ENCODE measurements at regions not wholly inside any gene's neighbourhood (a gene's known extent, or its start where the extent isn't known, plus 50 kb on each side); places are given as distances from the start of the nearest gene placed in this dataset.

GRCh38 chr4:85078016-85078415, 111.5 kb upstream of the WDFY3 start:
- no peak overlapping the region for H2BK15ac ChIP-seq (ENCODE audit: low read depth, poor library complexity, severe bottlenecking)
- no peak overlapping the region for H2BK5ac ChIP-seq (ENCODE audit: low read depth, low read length, poor library complexity, severe bottlenecking)
- no peaks in the 10 kb centered on the region for H3K79me1 ChIP-seq (replicated peaks; ENCODE audit: low read length, poor library complexity, severe bottlenecking)
- H3K27ac ChIP-seq (ENCODE audit: low read length, poor library complexity, severe bottlenecking): no peak overlapping the region
- H4K8ac ChIP-seq (ENCODE audit: low read length): no peak overlapping the region
- no peak overlapping the region for H3K4me2 ChIP-seq (ENCODE audit: low read length, poor library complexity, severe bottlenecking)
- H3K14ac ChIP-seq (ENCODE audit: low read length in 2 of 2): no peak overlapping the region
- 96% methylated on average over 2 of the region's 2 CpGs for WGBS
- no peak overlapping the region for H2BK12ac ChIP-seq (ENCODE audit: low read length in 2 of 2)
- H3K9ac ChIP-seq (ENCODE audit: low read length): no peak overlapping the region
- H3K27me3 ChIP-seq (ENCODE audit: control insufficient read depth in 1 of 2, insufficient read depth in 1 of 2, low read length in 2 of 2): no peaks in the 10 kb centered on the region
- no peak overlapping the region for H2AK5ac ChIP-seq (ENCODE audit: low read length, severe bottlenecking)
- no peak for DNase-seq
- no peak overlapping the region for H4K91ac ChIP-seq (ENCODE audit: low read length)
- H3K23ac ChIP-seq (ENCODE audit: low read length in 2 of 2): no peak overlapping the region
- H2BK120ac ChIP-seq (ENCODE audit: low read depth, low read length): no peak overlapping the region
- no peaks in the 10 kb centered on the region for H3K36me3 ChIP-seq (ENCODE audit: control insufficient read depth in 1 of 2, insufficient read depth in 2 of 2, low read depth in 1 of 2, low read length in 2 of 2)
- no peaks in the 10 kb centered on the region for H3K9me3 ChIP-seq (ENCODE audit: control insufficient read depth, low read length)
- H3K18ac ChIP-seq (ENCODE audit: low read depth in 1 of 2, low read length in 2 of 2): no peak overlapping the region
- H3K4me1 ChIP-seq (ENCODE audit: control insufficient read depth, insufficient read depth, low read depth, low read length): no peaks in the 10 kb centered on the region
- H3K4ac ChIP-seq (ENCODE audit: low read depth in 1 of 2, low read length in 2 of 2): no peak overlapping the region
- no peak overlapping the region for H2AFZ ChIP-seq (ENCODE audit: low read depth, low read length)
- no peak overlapping the region for H3K4me3 ChIP-seq (ENCODE audit: insufficient read depth in 1 of 2, low read depth in 1 of 2, low read length in 2 of 2)

- Histone ChIP-seq H2BK12ac (ENCODE audit: low read length in 2 of 2) (no peak overlapping the region), H4K8ac (ENCODE audit: low read length) (no peak overlapping the region), H3K36me3 (ENCODE audit: control insufficient read depth in 1 of 2, insufficient read depth in 2 of 2, low read depth in 1 of 2, low read length in 2 of 2) (no peaks in the 10 kb centered on the region), H3K18ac (ENCODE audit: low read depth in 1 of 2, low read length in 2 of 2) (no peak overlapping the region), H2AK5ac (ENCODE audit: low read length, severe bottlenecking) (no peak overlapping the region), H3K23ac (ENCODE audit: low read length in 2 of 2) (no peak overlapping the region), H2BK15ac (ENCODE audit: low read depth, poor library complexity, severe bottlenecking) (no peak overlapping the region), H3K4me1 (ENCODE audit: control insufficient read depth, insufficient read depth, low read depth, low read length) (no peaks in the 10 kb centered on the region), H2BK120ac (ENCODE audit: low read depth, low read length) (no peak overlapping the region), H3K27me3 (ENCODE audit: control insufficient read depth in 1 of 2, insufficient read depth in 1 of 2, low read length in 2 of 2) (no peaks in the 10 kb centered on the region), H3K79me1 (replicated peaks; ENCODE audit: low read length, poor library complexity, severe bottlenecking) (no peaks in the 10 kb centered on the region), H3K4ac (ENCODE audit: low read depth in 1 of 2, low read length in 2 of 2) (no peak overlapping the region), H3K14ac (ENCODE audit: low read length in 2 of 2) (no peak overlapping the region), H2BK5ac (ENCODE audit: low read depth, low read length, poor library complexity, severe bottlenecking) (no peak overlapping the region), H3K27ac (ENCODE audit: low read length, poor library complexity, severe bottlenecking) (no peak overlapping the region), H3K9ac (ENCODE audit: low read length) (no peak overlapping the region), H3K4me2 (ENCODE audit: low read length, poor library complexity, severe bottlenecking) (no peak overlapping the region), H3K4me3 (ENCODE audit: insufficient read depth in 1 of 2, low read depth in 1 of 2, low read length in 2 of 2) (no peak overlapping the region), H4K91ac (ENCODE audit: low read length) (no peak overlapping the region), H3K9me3 (ENCODE audit: control insufficient read depth, low read length) (no peaks in the 10 kb centered on the region), H2AFZ (ENCODE audit: low read depth, low read length) (no peak overlapping the region)
- WGBS: no CpG with 5 or more reads among the region's 1 CpG
- DNase-seq: no peak
Observed at GRCh38 chr4:85081196-85081595, 114.7 kb upstream of the WDFY3 start.

- Histone ChIP-seq H3K18ac (ENCODE audit: low read depth in 1 of 2, low read length in 2 of 2) (no peak overlapping the region), H2AFZ (ENCODE audit: low read depth, low read length) (no peak overlapping the region), H3K9ac (ENCODE audit: low read length) (peak overlapping the region; percentile 71), H2BK5ac (ENCODE audit: low read depth, low read length, poor library complexity, severe bottlenecking) (no peak overlapping the region), H3K4ac (ENCODE audit: low read depth in 1 of 2, low read length in 2 of 2) (no peak overlapping the region), H4K91ac (ENCODE audit: low read length) (no peak overlapping the region), H3K27ac (ENCODE audit: low read length, poor library complexity, severe bottlenecking) (no peak overlapping the region), H2BK12ac (ENCODE audit: low read length in 2 of 2) (no peak overlapping the region), H2BK15ac (ENCODE audit: low read depth, poor library complexity, severe bottlenecking) (no peak overlapping the region), H2AK5ac (ENCODE audit: low read length, severe bottlenecking) (no peak overlapping the region), H3K23ac (ENCODE audit: low read length in 2 of 2) (no peak overlapping the region), H2BK120ac (ENCODE audit: low read depth, low read length) (no peak overlapping the region), H3K4me1 (ENCODE audit: control insufficient read depth, insufficient read depth, low read depth, low read length) (no peaks in the 10 kb centered on the region), H3K14ac (ENCODE audit: low read length in 2 of 2) (no peak overlapping the region), H3K79me1 (replicated peaks; ENCODE audit: low read length, poor library complexity, severe bottlenecking) (no peaks in the 10 kb centered on the region), H3K36me3 (ENCODE audit: control insufficient read depth in 1 of 2, insufficient read depth in 2 of 2, low read depth in 1 of 2, low read length in 2 of 2) (no peaks in the 10 kb centered on the region), H4K8ac (ENCODE audit: low read length) (no peak overlapping the region), H3K27me3 (ENCODE audit: control insufficient read depth in 1 of 2, insufficient read depth in 1 of 2, low read length in 2 of 2) (no peaks in the 10 kb centered on the region), H3K4me2 (ENCODE audit: low read length, poor library complexity, severe bottlenecking) (no peak overlapping the region), H3K9me3 (ENCODE audit: control insufficient read depth, low read length) (no peaks in the 10 kb centered on the region), H3K4me3 (ENCODE audit: insufficient read depth in 1 of 2, low read depth in 1 of 2, low read length in 2 of 2) (peak overlapping the region in 1 of 2 experiments; percentile 22)
- WGBS: 50% methylated on average over 1 of the region's 3 CpGs
- DNase-seq: peak; percentile 78
Observed at GRCh38 chr4:85084371-85085094, 118.0 kb upstream of the WDFY3 start.

- H3K4me2 ChIP-seq (ENCODE audit: low read length, poor library complexity, severe bottlenecking): no peak overlapping the region
- H2BK120ac ChIP-seq (ENCODE audit: low read depth, low read length): no peak overlapping the region
- no peak overlapping the region for H3K9ac ChIP-seq (ENCODE audit: low read length)
- H4K91ac ChIP-seq (ENCODE audit: low read length): no peak overlapping the region
- no peak overlapping the region for H2AFZ ChIP-seq (ENCODE audit: low read depth, low read length)
- no peaks in the 10 kb centered on the region for H3K9me3 ChIP-seq (ENCODE audit: control insufficient read depth, low read length)
- H2BK15ac ChIP-seq (ENCODE audit: low read depth, poor library complexity, severe bottlenecking): no peak overlapping the region
- no peak overlapping the region for H3K14ac ChIP-seq (ENCODE audit: low read length in 2 of 2)
- H2BK12ac ChIP-seq (ENCODE audit: low read length in 2 of 2): peak overlapping the region in 1 of 2 experiments; percentile 11
- no peak overlapping the region for H2BK5ac ChIP-seq (ENCODE audit: low read depth, low read length, poor library complexity, severe bottlenecking)
- H3K4me1 ChIP-seq (ENCODE audit: control insufficient read depth, insufficient read depth, low read depth, low read length): no peaks in the 10 kb centered on the region
- no peak overlapping the region for H3K18ac ChIP-seq (ENCODE audit: low read depth in 1 of 2, low read length in 2 of 2)
- H2AK5ac ChIP-seq (ENCODE audit: low read length, severe bottlenecking): no peak overlapping the region
- no peak overlapping the region for H3K27ac ChIP-seq (ENCODE audit: low read length, poor library complexity, severe bottlenecking)
- H3K27me3 ChIP-seq (ENCODE audit: control insufficient read depth in 1 of 2, insufficient read depth in 1 of 2, low read length in 2 of 2): no peaks in the 10 kb centered on the region
- peak; percentile 10 for DNase-seq
- WGBS: 61% methylated on average over 1 of the region's 2 CpGs
- H3K4ac ChIP-seq (ENCODE audit: low read depth in 1 of 2, low read length in 2 of 2): no peak overlapping the region
- no peak overlapping the region for H4K8ac ChIP-seq (ENCODE audit: low read length)
- no peak overlapping the region for H3K23ac ChIP-seq (ENCODE audit: low read length in 2 of 2)
- no peaks in the 10 kb centered on the region for H3K36me3 ChIP-seq (ENCODE audit: control insufficient read depth in 1 of 2, insufficient read depth in 2 of 2, low read depth in 1 of 2, low read length in 2 of 2)
- no peak overlapping the region for H3K4me3 ChIP-seq (ENCODE audit: insufficient read depth in 1 of 2, low read depth in 1 of 2, low read length in 2 of 2)
- H3K79me1 ChIP-seq (replicated peaks; ENCODE audit: low read length, poor library complexity, severe bottlenecking): no peaks in the 10 kb centered on the region
Observed at GRCh38 chr4:85086721-85087120, 120.2 kb upstream of the WDFY3 start.

Data from mesenchymal stem cell (in vitro differentiated cells and primary cell).